ENCODE measurements at regions not wholly inside any gene's neighbourhood (a gene's known extent, or its start where the extent isn't known, plus 50 kb on each side); places are given as distances from the start of the nearest gene placed in this dataset.

DNA sequence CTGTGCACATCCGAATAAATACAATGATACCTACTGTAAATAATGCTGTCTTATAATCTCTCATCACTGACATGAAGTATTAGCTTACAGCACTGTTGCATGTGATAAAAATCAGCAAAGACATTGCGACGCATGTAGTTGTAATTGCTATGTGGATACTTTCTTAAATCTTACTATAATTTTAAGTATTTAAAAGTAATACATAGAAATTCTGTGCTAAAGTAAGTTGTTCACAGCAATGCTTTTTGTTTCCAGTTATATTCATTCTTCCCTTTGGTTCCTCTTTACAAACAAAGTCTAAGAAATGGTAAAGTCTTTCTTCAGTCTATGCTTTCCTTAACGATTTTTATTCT is 113.7 kb upstream of the DGKB start:
- no peaks in the 10 kb centered on the region for H3K4me1 ChIP-seq (ENCODE audit: control insufficient read depth, insufficient read depth, low read length, unreplicated experiment)
- no peak overlapping the region; the same call in 1 of the 2 replicates for H3K4me3 ChIP-seq (ENCODE audit: low read depth, low read length)
- H2AFZ ChIP-seq (ENCODE audit: low read length, unreplicated experiment) = no peak overlapping the region
- H3K79me2 ChIP-seq (ENCODE audit: control insufficient read depth, insufficient read depth, low read length, unreplicated experiment) = no peaks in the 10 kb centered on the region
- H3K36me3 ChIP-seq (ENCODE audit: insufficient read depth, low read length) = no peaks in the 10 kb centered on the region
- no peaks in the 10 kb centered on the region for H3K27me3 ChIP-seq (ENCODE audit: insufficient read depth, low read length)
- H3K27ac ChIP-seq (ENCODE audit: low read depth, low read length) = no peak overlapping the region

DNA sequence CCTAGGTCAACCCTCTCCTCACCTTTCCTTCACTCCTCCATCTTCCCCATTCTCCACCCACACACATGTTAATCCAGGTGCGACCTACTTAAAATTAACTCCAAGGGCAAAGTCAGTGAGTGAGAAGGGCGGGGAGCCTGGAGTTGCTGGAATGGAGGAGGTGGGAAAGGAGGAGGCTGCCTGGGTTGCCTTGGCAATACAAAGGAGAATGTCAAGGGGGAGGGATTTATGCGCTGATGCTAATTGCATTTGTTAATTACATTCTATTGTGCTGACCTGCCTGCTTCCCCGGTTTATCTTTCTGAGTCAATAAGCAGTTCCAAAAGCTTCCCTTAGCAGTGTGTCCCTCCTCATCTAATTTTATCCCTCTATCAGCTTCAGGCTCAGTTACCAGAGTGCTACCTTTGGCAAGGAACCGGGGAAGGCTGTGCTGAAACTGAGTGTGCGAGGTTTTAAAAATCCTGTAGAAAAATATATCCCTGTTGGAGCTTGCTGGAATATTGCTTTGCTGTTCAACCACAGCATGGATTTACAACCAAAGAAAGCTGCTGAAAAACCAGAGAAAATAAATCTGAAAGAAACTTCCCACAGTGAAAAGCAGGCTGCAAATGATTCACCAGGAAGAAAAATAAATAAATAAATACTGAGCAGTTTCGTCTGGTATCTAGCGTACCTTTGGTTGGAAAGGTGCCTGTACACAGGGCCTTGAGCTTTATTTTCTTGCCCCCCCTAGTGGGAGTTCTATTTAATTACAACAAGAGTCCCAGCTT is 113.2 kb upstream of the DGKB start:
- Histone ChIP-seq H3K36me3 (ENCODE audit: insufficient read depth, low read length) (no peaks in the 10 kb centered on the region), H3K27ac (ENCODE audit: low read depth, low read length) (no peak overlapping the region), H3K4me1 (ENCODE audit: control insufficient read depth, insufficient read depth, low read length, unreplicated experiment) (no peaks in the 10 kb centered on the region), H3K4me3 (ENCODE audit: low read depth, low read length) (peak overlapping the region; percentile 55), H3K79me2 (ENCODE audit: control insufficient read depth, insufficient read depth, low read length, unreplicated experiment) (no peaks in the 10 kb centered on the region), H2AFZ (ENCODE audit: low read length, unreplicated experiment) (peak overlapping the region; percentile 93), H3K27me3 (ENCODE audit: insufficient read depth, low read length) (no peaks in the 10 kb centered on the region)

DNA sequence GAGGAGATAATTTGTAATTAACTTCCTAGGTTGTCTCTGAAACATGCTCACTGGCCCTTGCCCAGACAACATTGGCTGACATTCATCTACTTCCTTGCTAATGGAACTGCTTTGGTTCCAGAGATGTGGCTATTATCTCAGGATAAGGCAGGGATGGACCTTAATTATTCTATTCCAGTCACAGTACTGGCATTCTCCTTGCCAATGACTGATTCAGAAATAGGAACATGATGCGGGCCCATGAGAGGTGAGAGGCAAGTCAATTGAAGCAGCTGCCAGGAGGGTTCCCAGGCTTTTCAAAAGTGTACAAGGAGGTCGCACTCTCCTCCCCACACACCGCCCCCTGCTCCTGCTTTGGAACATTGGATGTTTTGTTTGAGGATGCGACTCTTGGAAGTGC is 109.6 kb upstream of the DGKB start:
- no peaks in the 10 kb centered on the region for H3K4me1 ChIP-seq (ENCODE audit: control insufficient read depth, insufficient read depth, low read length, unreplicated experiment)
- H3K27ac ChIP-seq (ENCODE audit: low read depth, low read length) = no peak overlapping the region
- H3K36me3 ChIP-seq (ENCODE audit: insufficient read depth, low read length) = no peaks in the 10 kb centered on the region
- no peak overlapping the region for H2AFZ ChIP-seq (ENCODE audit: low read length, unreplicated experiment)
- no peak overlapping the region for H3K4me3 ChIP-seq (ENCODE audit: low read depth, low read length)
- H3K27me3 ChIP-seq (ENCODE audit: insufficient read depth, low read length) = no peaks in the 10 kb centered on the region
- H3K79me2 ChIP-seq (ENCODE audit: control insufficient read depth, insufficient read depth, low read length, unreplicated experiment) = no peaks in the 10 kb centered on the region

DNA sequence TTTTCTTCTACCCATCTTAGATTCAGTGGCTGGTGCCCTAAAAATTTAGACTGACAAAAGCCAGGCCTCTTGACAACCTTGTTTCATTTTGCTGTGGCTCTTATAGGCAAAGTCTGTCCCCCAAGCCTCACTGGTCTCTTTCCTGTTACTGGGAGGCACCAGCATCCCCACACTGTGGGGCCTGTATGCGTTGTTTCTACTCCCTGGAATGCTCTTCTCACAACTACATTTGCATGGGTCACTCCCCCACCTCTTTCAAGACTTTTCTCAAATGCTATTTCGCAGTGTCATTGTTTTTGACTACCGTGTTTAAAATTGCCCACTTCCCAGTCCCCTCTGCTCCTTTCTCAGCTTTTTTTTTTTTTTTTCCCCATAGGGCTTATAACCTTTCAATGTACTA is 108.7 kb upstream of the DGKB start:
- no peak overlapping the region for H3K27ac ChIP-seq (ENCODE audit: low read depth, low read length)
- no peak overlapping the region for H3K4me3 ChIP-seq (ENCODE audit: low read depth, low read length)
- H3K36me3 ChIP-seq (ENCODE audit: insufficient read depth, low read length) = no peaks in the 10 kb centered on the region
- no peaks in the 10 kb centered on the region for H3K79me2 ChIP-seq (ENCODE audit: control insufficient read depth, insufficient read depth, low read length, unreplicated experiment)
- H2AFZ ChIP-seq (ENCODE audit: low read length, unreplicated experiment) = no peak overlapping the region
- H3K27me3 ChIP-seq (ENCODE audit: insufficient read depth, low read length) = no peaks in the 10 kb centered on the region
- no peaks in the 10 kb centered on the region for H3K4me1 ChIP-seq (ENCODE audit: control insufficient read depth, insufficient read depth, low read length, unreplicated experiment)

DNA sequence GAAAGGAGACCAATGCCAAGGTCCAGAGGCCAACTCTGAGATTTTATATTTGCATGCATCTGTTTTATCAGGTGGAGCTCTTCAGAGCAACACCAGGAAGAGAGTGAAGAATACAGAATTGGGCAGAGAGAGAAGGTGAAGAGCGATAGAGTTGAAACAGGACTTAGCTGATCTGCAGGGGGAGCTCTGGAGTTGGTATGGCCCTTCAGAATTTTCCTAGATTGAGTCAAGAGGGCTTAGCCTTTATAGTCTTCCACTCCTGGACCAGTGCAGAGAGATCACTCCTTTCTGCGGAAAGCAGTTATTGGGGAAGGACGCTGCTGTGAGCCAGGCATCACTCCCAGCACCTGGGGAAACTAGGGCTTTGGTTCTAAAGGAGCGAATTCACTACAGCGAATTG is 105.0 kb upstream of the DGKB start:
- Histone ChIP-seq H3K27me3 (ENCODE audit: insufficient read depth, low read length) (no peaks in the 10 kb centered on the region), H3K27ac (ENCODE audit: low read depth, low read length) (no peak overlapping the region), H3K4me3 (ENCODE audit: low read depth, low read length) (no peak overlapping the region), H3K79me2 (ENCODE audit: control insufficient read depth, insufficient read depth, low read length, unreplicated experiment) (no peaks in the 10 kb centered on the region), H3K36me3 (ENCODE audit: insufficient read depth, low read length) (no peaks in the 10 kb centered on the region), H2AFZ (ENCODE audit: low read length, unreplicated experiment) (no peak overlapping the region), H3K4me1 (ENCODE audit: control insufficient read depth, insufficient read depth, low read length, unreplicated experiment) (no peaks in the 10 kb centered on the region)

DNA sequence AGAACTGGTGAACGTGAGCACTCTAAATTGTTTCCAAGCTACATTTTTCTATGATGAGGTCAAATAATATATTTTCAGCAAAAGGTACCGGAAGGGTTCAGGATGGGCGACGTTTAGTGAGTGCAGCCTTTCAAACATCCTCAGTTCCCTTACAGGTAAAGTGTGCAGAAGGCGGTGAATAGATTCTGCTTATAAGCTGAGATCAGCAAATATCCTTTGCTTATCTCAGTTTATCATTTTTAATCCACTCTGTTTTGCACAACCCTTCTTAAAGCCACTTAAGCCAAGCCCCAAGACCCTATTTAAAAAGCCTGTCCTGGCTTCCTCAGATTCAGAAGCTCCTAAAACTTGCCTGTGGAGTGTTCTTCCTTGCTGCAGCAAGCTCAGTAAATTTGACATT is 103.1 kb upstream of the DGKB start:
- H3K36me3 ChIP-seq (ENCODE audit: insufficient read depth, low read length) = no peaks in the 10 kb centered on the region
- H3K27ac ChIP-seq (ENCODE audit: low read depth, low read length) = no peak overlapping the region
- H2AFZ ChIP-seq (ENCODE audit: low read length, unreplicated experiment) = no peak overlapping the region
- H3K27me3 ChIP-seq (ENCODE audit: insufficient read depth, low read length) = no peaks in the 10 kb centered on the region
- no peak overlapping the region for H3K4me3 ChIP-seq (ENCODE audit: low read depth, low read length)
- no peaks in the 10 kb centered on the region for H3K79me2 ChIP-seq (ENCODE audit: control insufficient read depth, insufficient read depth, low read length, unreplicated experiment)
- H3K4me1 ChIP-seq (ENCODE audit: control insufficient read depth, insufficient read depth, low read length, unreplicated experiment) = no peaks in the 10 kb centered on the region

DNA sequence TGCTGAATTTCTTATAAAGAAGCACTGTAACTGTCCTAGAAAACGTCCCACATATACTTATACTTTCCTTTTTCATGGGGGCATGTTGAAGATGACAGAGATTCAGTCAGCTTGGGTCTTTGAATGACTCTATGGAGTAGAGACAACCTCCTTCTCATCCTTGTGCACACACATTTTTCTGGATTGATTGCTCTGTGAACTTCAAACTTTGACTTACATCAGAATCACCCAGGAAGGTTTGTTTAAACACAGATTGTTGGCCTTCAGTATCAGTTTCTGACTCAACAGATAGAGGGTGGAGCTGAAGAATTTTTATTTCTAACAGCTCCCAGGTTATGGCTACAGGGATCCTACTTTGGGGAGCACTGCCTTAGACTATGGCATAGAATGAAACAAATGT is 97.6 kb upstream of the DGKB start:
- Histone ChIP-seq H2AFZ (ENCODE audit: low read length, unreplicated experiment) (no peak overlapping the region), H3K79me2 (ENCODE audit: control insufficient read depth, insufficient read depth, low read length, unreplicated experiment) (no peaks in the 10 kb centered on the region), H3K27me3 (ENCODE audit: insufficient read depth, low read length) (no peaks in the 10 kb centered on the region), H3K36me3 (ENCODE audit: insufficient read depth, low read length) (no peaks in the 10 kb centered on the region), H3K4me3 (ENCODE audit: low read depth, low read length) (no peak overlapping the region), H3K4me1 (ENCODE audit: control insufficient read depth, insufficient read depth, low read length, unreplicated experiment) (no peaks in the 10 kb centered on the region), H3K27ac (ENCODE audit: low read depth, low read length) (no peak overlapping the region)

DNA sequence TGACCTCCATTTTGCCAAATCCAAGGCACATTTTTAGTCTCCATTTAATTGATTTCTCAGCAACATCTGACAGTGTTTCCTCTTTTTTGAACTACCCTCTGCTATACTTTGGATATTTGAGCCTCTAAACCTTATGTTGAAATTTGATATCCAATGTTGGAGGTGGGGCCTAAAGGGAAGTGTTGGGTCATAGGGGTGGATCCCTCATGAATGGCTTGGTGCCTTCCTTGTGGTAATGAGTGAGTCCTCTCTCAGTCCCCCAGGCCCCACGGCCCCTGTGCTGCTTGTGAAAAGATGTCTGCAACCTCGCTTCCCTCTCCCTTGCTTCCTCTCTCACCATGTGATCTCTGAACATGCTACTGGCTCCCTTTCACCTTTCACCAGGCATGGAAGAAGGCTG is 96.8 kb upstream of the DGKB start:
- H3K27me3 ChIP-seq (ENCODE audit: insufficient read depth, low read length) = no peaks in the 10 kb centered on the region
- no peaks in the 10 kb centered on the region for H3K36me3 ChIP-seq (ENCODE audit: insufficient read depth, low read length)
- H3K27ac ChIP-seq (ENCODE audit: low read depth, low read length) = no peak overlapping the region
- H3K4me3 ChIP-seq (ENCODE audit: low read depth, low read length) = no peak overlapping the region
- no peak overlapping the region for H2AFZ ChIP-seq (ENCODE audit: low read length, unreplicated experiment)
- no peaks in the 10 kb centered on the region for H3K4me1 ChIP-seq (ENCODE audit: control insufficient read depth, insufficient read depth, low read length, unreplicated experiment)
- H3K79me2 ChIP-seq (ENCODE audit: control insufficient read depth, insufficient read depth, low read length, unreplicated experiment) = no peaks in the 10 kb centered on the region

DNA sequence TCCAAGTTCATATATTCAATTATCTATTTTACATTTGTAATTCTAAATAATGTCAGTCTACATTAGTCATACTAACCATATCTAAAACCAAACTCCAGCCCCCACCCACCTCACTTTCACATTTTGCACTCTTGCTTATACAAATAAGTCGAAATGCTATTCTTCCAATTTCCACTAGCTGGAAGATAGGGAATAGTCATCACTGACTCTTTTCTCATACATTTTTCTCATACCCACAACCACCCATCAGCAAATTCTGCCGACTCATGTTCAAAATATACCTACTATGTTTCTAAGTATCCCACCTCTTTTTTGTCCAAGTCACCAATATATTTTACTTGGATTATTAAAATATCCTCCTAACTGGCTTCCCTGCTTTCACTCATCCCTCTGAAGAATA is 93.2 kb upstream of the DGKB start:
- no peaks in the 10 kb centered on the region for H3K27me3 ChIP-seq (ENCODE audit: insufficient read depth, low read length)
- no peak overlapping the region for H2AFZ ChIP-seq (ENCODE audit: low read length, unreplicated experiment)
- no peak overlapping the region for H3K4me3 ChIP-seq (ENCODE audit: low read depth, low read length)
- no peak overlapping the region for H3K27ac ChIP-seq (ENCODE audit: low read depth, low read length)
- H3K4me1 ChIP-seq (ENCODE audit: control insufficient read depth, insufficient read depth, low read length, unreplicated experiment) = no peaks in the 10 kb centered on the region
- no peaks in the 10 kb centered on the region for H3K36me3 ChIP-seq (ENCODE audit: insufficient read depth, low read length)
- no peaks in the 10 kb centered on the region for H3K79me2 ChIP-seq (ENCODE audit: control insufficient read depth, insufficient read depth, low read length, unreplicated experiment)

DNA sequence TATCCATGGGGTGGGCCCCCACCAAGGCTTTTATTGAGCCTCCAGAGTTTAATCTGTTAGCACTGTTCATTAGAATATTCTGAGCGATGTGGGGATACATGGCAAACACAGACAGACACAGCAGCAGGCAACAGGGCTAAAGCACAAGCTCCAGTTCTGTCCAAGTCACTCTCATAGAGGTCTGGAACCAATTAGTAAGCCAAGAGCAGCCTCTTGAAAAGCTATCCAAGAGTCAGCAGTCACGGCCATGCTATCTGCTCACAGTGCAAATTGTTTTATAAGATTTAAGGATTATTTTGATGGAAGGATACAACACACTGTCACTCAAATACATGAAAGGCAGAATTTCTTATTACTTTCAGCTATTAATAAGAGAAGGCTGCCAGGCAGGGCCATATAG is 86.4 kb upstream of the DGKB start:
- Histone ChIP-seq H3K4me3 (ENCODE audit: low read depth, low read length) (no peak overlapping the region), H3K36me3 (ENCODE audit: insufficient read depth, low read length) (no peaks in the 10 kb centered on the region), H3K4me1 (ENCODE audit: control insufficient read depth, insufficient read depth, low read length, unreplicated experiment) (no peaks in the 10 kb centered on the region), H3K27me3 (ENCODE audit: insufficient read depth, low read length) (no peaks in the 10 kb centered on the region), H3K27ac (ENCODE audit: low read depth, low read length) (no peak overlapping the region), H3K79me2 (ENCODE audit: control insufficient read depth, insufficient read depth, low read length, unreplicated experiment) (no peaks in the 10 kb centered on the region), H2AFZ (ENCODE audit: low read length, unreplicated experiment) (no peak overlapping the region)

DNA sequence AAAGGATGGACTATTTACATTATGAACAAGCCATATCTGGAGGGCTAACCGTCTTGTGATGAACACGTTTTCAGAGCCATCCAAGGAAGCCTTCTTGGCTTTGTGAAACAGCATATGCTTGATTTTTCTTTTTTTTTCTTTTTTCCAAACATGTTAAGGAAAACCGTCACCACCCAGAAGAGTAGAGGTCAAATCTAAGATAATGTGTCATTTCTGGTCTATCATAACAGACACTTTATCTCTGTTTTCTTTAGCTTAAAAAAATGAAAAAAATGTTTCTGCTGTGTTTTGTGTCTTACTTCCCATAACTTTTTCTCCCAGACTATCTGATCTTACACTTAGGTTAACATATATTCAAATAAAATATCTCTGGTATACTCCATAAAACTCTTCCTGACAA is 76.1 kb upstream of the DGKB start:
- Histone ChIP-seq H3K4me1 (ENCODE audit: control insufficient read depth, insufficient read depth, low read length, unreplicated experiment) (no peaks in the 10 kb centered on the region), H3K79me2 (ENCODE audit: control insufficient read depth, insufficient read depth, low read length, unreplicated experiment) (no peaks in the 10 kb centered on the region), H3K36me3 (ENCODE audit: insufficient read depth, low read length) (no peaks in the 10 kb centered on the region), H2AFZ (ENCODE audit: low read length, unreplicated experiment) (no peak overlapping the region), H3K4me3 (ENCODE audit: low read depth, low read length) (no peak overlapping the region), H3K27me3 (ENCODE audit: insufficient read depth, low read length) (no peaks in the 10 kb centered on the region), H3K27ac (ENCODE audit: low read depth, low read length) (no peak overlapping the region)

All from ACC112 (cell line).